WTC11 (cell line): ENCODE measurements at regions not wholly inside any gene's neighbourhood (a gene's known extent, or its start where the extent isn't known, plus 50 kb on each side); places are given as distances from the start of the nearest gene placed in this dataset.

Experiments used
- ATAC-seq: fragments of 200-7000 bp; cut with Tn5 transposase; 2 replicates; pipeline ENCODE4 v1.10.0; 2021; ENCODE audit warnings: mild to moderate bottlenecking, moderate library complexity
- CTCF ChIA-PET: fragments of 300-600 bp; sonication (Branson Sonifier 250); formaldehyde crosslinking; loops from one replicate; lab custom pipeline; 2021; ENCODE audit warnings: antibody characterized with exemption; lab: Charles Lee
- POLR2A ChIA-PET: fragments of 350-600 bp; sonication (Branson Sonifier 250); formaldehyde crosslinking; loops from one replicate; lab custom pipeline; 2021; ENCODE audit warnings: antibody characterized with exemption; lab: Charles Lee
- DNase-seq: peaks from one replicate; pipeline ENCODE4 v3.0.0; 2021; ENCODE audit warnings: low spot score
- H3K27ac Mint-ChIP-seq: 2 replicates; pipeline ENCODE4 v1.8.0; 2021; ENCODE audit warnings: mixed read lengths
- H3K27me3 Mint-ChIP-seq: 2 replicates; pipeline ENCODE4 v1.8.0; 2021; ENCODE audit warnings: low read depth, mild to moderate bottlenecking, moderate library complexity, mixed read lengths
- H3K36me3 Mint-ChIP-seq: 2 replicates; pipeline ENCODE4 v1.8.0; 2021; ENCODE audit warnings: mixed read lengths
- H3K4me1 Mint-ChIP-seq: 2 replicates; pipeline ENCODE4 v1.8.0; 2022; ENCODE audit warnings: mixed read lengths
- H3K4me3 Mint-ChIP-seq: 2 replicates; pipeline ENCODE4 v1.8.0; 2021; ENCODE audit warnings: mild to moderate bottlenecking, moderate library complexity, mixed read lengths
- H3K9me3 Mint-ChIP-seq: 2 replicates; pipeline ENCODE4 v1.8.0; 2021; ENCODE audit warnings: mixed read lengths
- ATF1 ChIP-seq: sonication (generic); formaldehyde crosslinking; IDR thresholded peaks from 2 replicates; pipeline ENCODE4 v1.8.1; 2023; ENCODE audit warnings: mild to moderate bottlenecking, moderate library complexity, missing genetic modification reagents
- ATF2 ChIP-seq: sonication (generic); formaldehyde crosslinking; IDR thresholded peaks from 2 replicates; pipeline ENCODE4 v1.8.1; 2022; ENCODE audit warnings: low read depth, missing genetic modification reagents, borderline replicate concordance
- CDX4 ChIP-seq: fragments of 250-450 bp; sonication (Bioruptor Pico); IDR thresholded peaks from 2 replicates; pipeline ENCODE4 v1.9.0; 2021; ENCODE audit warnings: moderate library complexity, mild to moderate bottlenecking, inconsistent platforms, borderline replicate concordance
- ELF4 ChIP-seq: sonication (generic); formaldehyde crosslinking; IDR thresholded peaks from 2 replicates; pipeline ENCODE4 v1.8.1; 2022; ENCODE audit warnings: low read depth, mild to moderate bottlenecking, moderate library complexity, missing genetic modification reagents
- EMX1 ChIP-seq: fragments of 250-450 bp; sonication (Bioruptor Pico); IDR thresholded peaks from 2 replicates; pipeline ENCODE4 v1.8.0; 2021; ENCODE audit warnings: mild to moderate bottlenecking
- ERG ChIP-seq: fragments of 250-450 bp; sonication (Bioruptor Pico); IDR thresholded peaks from 2 replicates; pipeline ENCODE4 v1.8.0; 2021; ENCODE audit warnings: mild to moderate bottlenecking
- ESRRA ChIP-seq: sonication (generic); formaldehyde crosslinking; IDR thresholded peaks from 2 replicates; pipeline ENCODE4 v1.8.1; 2022; ENCODE audit warnings: mild to moderate bottlenecking, missing genetic modification reagents, borderline replicate concordance
- HMGA2 ChIP-seq: fragments of 250-450 bp; sonication (Bioruptor Pico); IDR thresholded peaks from 2 replicates; pipeline ENCODE4 v1.4.0; 2021; ENCODE audit warnings: mild to moderate bottlenecking, moderate library complexity
- JUN ChIP-seq: sonication (generic); formaldehyde crosslinking; IDR thresholded peaks from 2 replicates; pipeline ENCODE4 v1.8.0; 2023; ENCODE audit warnings: mild to moderate bottlenecking, missing genetic modification reagents
- MAX ChIP-seq: sonication (generic); formaldehyde crosslinking; IDR thresholded peaks from 2 replicates; pipeline ENCODE4 v1.8.0; 2022; ENCODE audit warnings: mild to moderate bottlenecking, missing genetic modification reagents
- MLX ChIP-seq: sonication (generic); formaldehyde crosslinking; IDR thresholded peaks from 2 replicates; pipeline ENCODE4 v1.8.1; 2023; ENCODE audit warnings: mild to moderate bottlenecking, missing genetic modification reagents, moderate library complexity
- SMAD3 ChIP-seq: sonication (generic); formaldehyde crosslinking; IDR thresholded peaks from 2 replicates; pipeline ENCODE4 v1.8.0; 2022; ENCODE audit warnings: missing genetic modification reagents, mild to moderate bottlenecking, borderline replicate concordance
- SP1 ChIP-seq: sonication (generic); formaldehyde crosslinking; conservative IDR thresholded peaks from 2 replicates; pipeline ENCODE4 v1.8.1; 2022; ENCODE audit warnings: missing genetic modification reagents
- STAT6 ChIP-seq: sonication (generic); formaldehyde crosslinking; conservative IDR thresholded peaks from 2 replicates; pipeline ENCODE4 v1.8.1; 2023; ENCODE audit warnings: mild to moderate bottlenecking, low read depth, missing genetic modification reagents, moderate library complexity
- TCF7 ChIP-seq: sonication (generic); formaldehyde crosslinking; IDR thresholded peaks from 2 replicates; pipeline ENCODE4 v1.8.0; 2022; ENCODE audit warnings: mild to moderate bottlenecking, low read depth, missing genetic modification reagents, moderate library complexity
- ZMAT4 ChIP-seq: fragments of 250-450 bp; sonication (Bioruptor Pico); IDR thresholded peaks from 2 replicates; pipeline ENCODE4 v1.9.0; 2021; ENCODE audit warnings: mild to moderate bottlenecking
- ZNF219 ChIP-seq: sonication (generic); formaldehyde crosslinking; IDR thresholded peaks from 2 replicates; pipeline ENCODE4 v1.8.0; 2023; ENCODE audit warnings: missing genetic modification reagents, mild to moderate bottlenecking, borderline replicate concordance
- ZNF423 ChIP-seq: fragments of 250-450 bp; sonication (Bioruptor Pico); IDR thresholded peaks from 2 replicates; pipeline ENCODE4 v2.1.2; 2022; ENCODE audit warnings: mild to moderate bottlenecking, moderate library complexity
- ZNF425 ChIP-seq: fragments of 250-450 bp; sonication (Bioruptor Pico); conservative IDR thresholded peaks from 2 replicates; pipeline ENCODE4 v1.9.0; 2021; ENCODE audit warnings: mild to moderate bottlenecking
- ZNF512 ChIP-seq: sonication (generic); formaldehyde crosslinking; IDR thresholded peaks from 2 replicates; pipeline ENCODE4 v1.8.1; 2022; ENCODE audit warnings: missing genetic modification reagents, borderline replicate concordance
- ZNF671 ChIP-seq: fragments of 250-450 bp; sonication (Bioruptor Pico); IDR thresholded peaks from 2 replicates; pipeline ENCODE4 v1.8.0; 2021; ENCODE audit warnings: mild to moderate bottlenecking
- ZSCAN18 ChIP-seq: fragments of 250-450 bp; sonication (Bioruptor Pico); IDR thresholded peaks from 2 replicates; pipeline ENCODE4 v2.1.2; 2022; ENCODE audit warnings: mild to moderate bottlenecking, moderate library complexity

- Mint-ChIP-seq H3K9me3 (no peaks in the 10 kb centered on the region), H3K4me3 (no peak overlapping the region), H3K27ac (no peak overlapping the region), H3K36me3 (no peaks in the 10 kb centered on the region), H3K4me1 (peaks cover 21% of the 10 kb centered on the region), H3K27me3 (peaks cover 9% of the 10 kb centered on the region)
- ChIA-PET CTCF (no interaction called here), POLR2A (no interaction called here)
- ATAC-seq: no peak
- no peak for DNase-seq
- no peak for TF ChIP-seq STAT6
- no peak for TF ChIP-seq ZNF512 (CRISPR knock-in tag)
- TF ChIP-seq ZNF671 (CRISPR knock-in tag): no peak
- TF ChIP-seq CDX4 (CRISPR knock-in tag): no peak
- TF ChIP-seq MAX: no peak
- TF ChIP-seq ZMAT4 (CRISPR knock-in tag): no peak
- no peak for TF ChIP-seq HMGA2 (CRISPR knock-in tag)
- no peak for TF ChIP-seq ZNF219 (CRISPR knock-in tag)
- TF ChIP-seq MLX (CRISPR knock-in tag): no peak
- no peak for TF ChIP-seq ZSCAN18 (CRISPR knock-in tag)
- no peak for TF ChIP-seq SMAD3
- no peak for TF ChIP-seq TCF7 (CRISPR knock-in tag)
- no peak for TF ChIP-seq ESRRA
- TF ChIP-seq ZNF425: no peak
- TF ChIP-seq ELF4 (CRISPR knock-in tag): no peak
- no peak for TF ChIP-seq ZNF423 (CRISPR knock-in tag)
Observed at GRCh38 chr2:136411946-136412345, 294.0 kb upstream of the CXCR4 start.

- peaks cover 24% of the 10 kb centered on the region for H3K4me1 Mint-ChIP-seq
- no peak for DNase-seq
- H3K27ac Mint-ChIP-seq: no peak overlapping the region
- peaks cover 11% of the 10 kb centered on the region for H3K27me3 Mint-ChIP-seq
- ATAC-seq: no peak
- H3K9me3 Mint-ChIP-seq: no peaks in the 10 kb centered on the region
- H3K4me3 Mint-ChIP-seq: no peak overlapping the region
- no peaks in the 10 kb centered on the region for H3K36me3 Mint-ChIP-seq
- ChIA-PET POLR2A (no interaction called here), CTCF (interaction anchor here (1.6 kb wide), 1 partner anchor 13 kb away, joined by 6 read pairs; no protein-coding TSS in a partner anchor)
- TF ChIP-seq ERG (CRISPR knock-in tag): no peak
- TF ChIP-seq SP1 (CRISPR knock-in tag): no peak
- TF ChIP-seq JUN (CRISPR knock-in tag): no peak
- TF ChIP-seq ATF2 (CRISPR knock-in tag): no peak
- no peak for TF ChIP-seq ATF1 (CRISPR knock-in tag)
- TF ChIP-seq EMX1 (CRISPR knock-in tag): no peak
- TF ChIP-seq ZSCAN18 (CRISPR knock-in tag): no peak
Observed at GRCh38 chr2:136410673-136411072, 292.7 kb upstream of the CXCR4 start.
